Activated CD8-positive, alpha-beta memory T cell treated with anti-CD3 and anti-CD28 coated beads for 36 hours (primary cell): ENCODE measurements at regions not wholly inside any gene's neighbourhood (a gene's known extent, or its start where the extent isn't known, plus 50 kb on each side); places are given as distances from the start of the nearest gene placed in this dataset.

Experiments used
- CTCF ChIA-PET: fragments of 350-600 bp; sonication (Branson Sonifier 250); formaldehyde crosslinking; loops from one replicate; lab custom pipeline; 2021; ENCODE audit warnings: antibody characterized with exemption; lab: Charles Lee
- POLR2A ChIA-PET: fragments of 350-600 bp; sonication (Branson Sonifier 250); formaldehyde crosslinking; loops from one replicate; lab custom pipeline; 2021; ENCODE audit warnings: antibody characterized with exemption; lab: Charles Lee

DNA sequence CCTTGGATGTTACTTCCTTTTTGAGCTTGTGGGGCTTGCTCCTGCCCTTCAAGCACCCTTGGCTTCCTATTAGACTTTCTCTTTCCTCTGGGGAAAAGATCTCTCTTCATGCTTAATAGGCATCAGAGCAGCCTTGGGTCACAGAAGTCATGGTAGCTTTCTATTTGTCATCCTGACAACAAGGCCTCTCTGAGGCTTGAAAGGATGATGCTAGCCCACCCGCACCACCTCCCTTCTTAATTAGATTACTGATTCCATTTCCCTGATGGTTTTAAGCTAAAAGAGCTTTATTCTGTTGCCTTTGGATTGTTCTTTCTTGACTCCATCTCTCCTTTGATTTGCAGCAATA lies 435.5 kb upstream of the TPM1 start:
- POLR2A ChIA-PET = no interaction called here
- CTCF ChIA-PET = no interaction called here

DNA sequence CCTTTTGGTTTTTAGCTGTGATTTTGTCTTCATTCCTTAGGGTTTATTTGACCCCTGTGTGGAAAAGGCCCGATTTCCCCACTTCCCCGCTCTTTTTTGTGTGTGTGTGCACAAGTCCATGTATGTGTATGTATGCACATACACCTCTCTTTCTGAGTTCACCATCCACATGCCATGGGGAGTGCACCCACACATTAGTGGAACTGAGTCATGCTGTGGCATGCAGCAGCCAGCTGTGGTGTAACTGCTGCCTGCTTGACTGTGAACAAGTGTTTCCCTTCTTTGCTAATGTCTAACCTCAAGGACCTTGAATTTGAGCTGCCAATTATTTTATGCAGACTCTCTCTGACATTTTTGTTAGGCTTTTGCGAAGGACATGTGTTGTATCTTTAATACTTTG lies 434.9 kb upstream of the TPM1 start:
- POLR2A ChIA-PET = no interaction called here
- CTCF ChIA-PET = no interaction called here

GRCh38 chr15:62608369-62608768 lies 434.2 kb upstream of the TPM1 start:
- ChIA-PET CTCF (no interaction called here), POLR2A (no interaction called here)

DNA sequence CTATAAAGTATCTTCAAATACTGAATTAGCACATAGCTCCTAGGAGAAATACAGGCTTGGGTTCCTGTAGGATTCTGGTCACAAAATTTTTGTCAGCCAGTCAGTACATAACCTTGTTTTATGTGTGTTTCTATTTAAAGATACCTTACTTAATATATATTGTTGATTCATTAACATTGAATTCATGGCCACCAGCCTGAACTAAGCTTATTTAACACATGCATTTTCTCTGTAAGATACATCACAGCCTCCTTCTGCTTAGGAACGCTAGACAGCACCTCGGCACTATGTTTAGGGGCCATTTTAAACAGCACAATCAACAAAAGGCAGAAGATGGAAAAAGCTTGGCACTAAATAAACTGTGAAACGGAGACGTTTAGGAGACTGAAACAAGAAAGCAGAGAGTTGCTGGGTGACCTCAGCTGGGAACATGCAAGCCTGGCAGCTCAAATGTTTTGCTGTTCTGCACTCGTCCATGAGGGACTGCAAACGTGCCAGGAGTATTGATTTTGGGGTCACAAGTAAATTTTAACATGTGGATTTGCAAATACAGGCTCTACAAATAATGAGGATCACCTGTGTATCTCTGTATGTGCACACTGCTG lies 432.2 kb upstream of the TPM1 start:
- CTCF ChIA-PET = no interaction called here
- POLR2A ChIA-PET = no interaction called here

DNA sequence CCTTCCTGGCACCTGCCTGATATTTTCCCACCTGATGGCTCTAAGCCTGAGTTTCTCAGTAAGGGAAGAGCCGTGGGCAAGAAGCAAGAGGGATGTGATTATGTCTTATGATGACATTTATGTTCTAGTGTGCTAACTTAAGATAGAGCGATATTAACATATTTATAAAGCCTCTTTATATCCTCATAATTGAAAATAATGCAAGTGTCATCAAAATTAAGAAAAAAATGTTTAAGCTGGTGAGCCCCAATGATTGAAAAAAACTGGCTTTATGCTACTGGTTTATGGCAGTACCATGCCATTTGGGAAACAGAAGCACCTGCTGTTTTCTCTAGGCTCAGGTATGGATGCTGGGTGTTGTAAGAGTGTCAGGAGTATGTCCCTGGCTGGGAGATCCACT lies 431.5 kb upstream of the TPM1 start:
- ChIA-PET POLR2A (no interaction called here), CTCF (no interaction called here)

DNA sequence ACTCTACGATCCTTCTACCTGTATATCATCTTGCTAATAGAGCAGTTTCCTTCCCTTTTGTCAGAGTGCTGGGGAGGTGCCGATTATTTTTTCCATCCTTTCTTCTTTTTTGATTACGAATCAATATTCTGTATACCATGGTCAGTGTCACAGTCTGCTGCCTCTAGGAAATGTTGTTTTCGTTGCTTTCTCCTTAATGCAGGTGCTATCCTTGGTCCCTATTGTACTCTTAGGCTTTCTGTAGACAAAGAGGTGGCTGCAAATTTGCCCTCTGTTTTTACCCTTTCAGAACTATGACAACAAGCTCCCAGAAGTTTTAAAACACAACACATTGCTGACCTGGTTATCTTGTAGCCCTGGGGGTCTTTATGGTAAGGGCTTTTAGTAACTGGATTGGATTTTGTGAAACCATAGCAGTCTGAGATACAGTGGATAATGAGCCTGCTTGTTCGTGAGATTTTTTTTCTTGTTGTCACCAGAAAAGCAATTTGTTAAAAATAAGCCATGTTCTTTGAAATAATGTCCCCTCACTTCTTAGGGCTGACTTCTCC lies 430.3 kb upstream of the TPM1 start:
- ChIA-PET POLR2A (no interaction called here), CTCF (no interaction called here)

DNA sequence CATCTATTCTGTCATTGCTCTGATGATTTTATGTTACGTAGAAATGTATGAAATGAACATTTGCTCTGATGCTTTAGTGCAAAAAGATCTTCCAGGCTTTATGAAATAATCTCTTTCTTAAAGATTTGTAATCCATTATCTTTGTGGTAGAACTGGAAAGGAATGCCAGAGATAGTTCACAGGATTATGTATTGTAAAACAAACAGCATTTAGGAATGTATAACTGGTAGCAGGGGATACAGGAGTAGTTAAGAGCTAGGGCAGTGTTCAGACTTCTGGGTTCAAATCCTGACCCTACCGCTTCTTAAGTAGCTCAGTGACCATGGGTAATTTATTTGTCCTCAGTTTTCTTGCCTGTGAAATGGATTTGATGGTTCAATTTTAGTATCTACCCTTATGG lies 429.8 kb upstream of the TPM1 start:
- POLR2A ChIA-PET = no interaction called here
- CTCF ChIA-PET = no interaction called here

DNA sequence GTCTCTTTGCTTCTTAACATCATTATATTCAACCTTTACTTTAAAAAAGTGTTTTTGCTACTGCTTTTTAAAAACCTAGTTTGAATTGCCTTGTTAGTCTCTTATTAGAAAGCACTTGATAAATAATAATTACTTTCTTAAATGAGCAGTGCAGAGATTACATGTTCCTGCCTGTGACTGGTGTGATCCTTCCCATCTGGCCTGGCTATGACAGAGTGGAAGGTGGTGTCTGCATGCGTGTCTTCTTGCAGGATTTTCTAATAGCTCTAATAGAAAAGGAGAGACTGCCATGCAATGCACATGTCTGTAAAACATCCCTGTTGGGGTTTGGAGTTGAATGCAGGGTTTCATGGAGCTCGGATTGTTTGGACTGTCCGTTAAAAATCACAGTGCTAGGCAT lies 425.8 kb upstream of the TPM1 start:
- ChIA-PET POLR2A (no interaction called here), CTCF (no interaction called here)

DNA sequence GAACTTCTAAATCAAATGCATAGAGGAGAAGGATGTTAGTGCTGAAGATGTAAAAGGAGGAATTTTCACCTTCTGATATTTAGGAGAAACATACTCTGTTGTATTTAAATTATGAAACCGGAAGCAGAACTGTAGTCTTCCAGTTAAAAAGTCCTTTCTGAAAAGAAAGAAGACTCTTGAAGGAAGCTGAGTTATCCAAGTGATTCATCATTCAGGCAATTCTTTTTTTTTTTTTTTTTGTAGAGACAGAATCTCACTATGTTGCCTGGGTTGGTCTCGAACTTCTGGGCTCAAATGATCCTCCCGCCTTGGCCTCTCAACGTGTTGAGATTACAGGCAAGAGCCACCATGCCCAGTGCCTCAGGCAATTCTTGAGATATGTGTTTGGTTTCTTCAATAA lies 424.8 kb upstream of the TPM1 start:
- ChIA-PET CTCF (no interaction called here), POLR2A (no interaction called here)

- POLR2A ChIA-PET = no interaction called here
Measured at GRCh38 chr15:62618432-62618831, 424.1 kb upstream of the TPM1 start.

DNA sequence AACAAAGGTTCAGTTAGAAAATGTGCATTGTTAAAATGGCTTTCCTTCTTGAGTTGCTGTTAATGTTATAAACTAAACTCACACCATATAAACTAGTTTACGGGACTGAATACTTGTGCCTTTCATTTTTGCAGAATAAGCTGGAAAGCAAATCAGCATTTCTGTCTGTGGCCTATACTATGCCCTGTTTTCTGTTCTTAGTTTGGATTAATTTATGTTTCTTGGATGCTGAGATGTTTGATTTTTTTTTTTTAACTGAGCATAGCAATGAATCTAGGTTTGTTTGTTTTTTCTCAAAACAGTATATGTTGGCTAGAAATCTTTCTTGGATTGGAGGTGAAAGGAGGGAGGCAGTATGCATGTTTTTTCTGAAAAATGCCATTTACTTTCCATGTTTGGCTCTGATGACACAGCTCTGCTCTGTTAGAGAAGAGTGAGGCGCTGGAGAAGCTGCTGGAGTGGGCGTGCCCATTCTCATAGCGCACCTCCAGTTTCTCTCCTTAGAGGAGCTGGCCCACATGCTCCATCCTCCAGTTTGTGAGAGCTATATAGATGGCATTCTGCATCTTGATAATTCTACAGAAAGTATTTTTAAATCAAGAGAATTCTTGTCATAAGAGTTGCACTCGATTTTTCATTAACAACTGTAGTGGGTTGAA lies 423.6 kb upstream of the TPM1 start:
- ChIA-PET CTCF (no interaction called here), POLR2A (no interaction called here)

More at GRCh38 chr15:62618432-62618831, 424.1 kb upstream of the TPM1 start:
- CTCF ChIA-PET = no interaction called here

DNA sequence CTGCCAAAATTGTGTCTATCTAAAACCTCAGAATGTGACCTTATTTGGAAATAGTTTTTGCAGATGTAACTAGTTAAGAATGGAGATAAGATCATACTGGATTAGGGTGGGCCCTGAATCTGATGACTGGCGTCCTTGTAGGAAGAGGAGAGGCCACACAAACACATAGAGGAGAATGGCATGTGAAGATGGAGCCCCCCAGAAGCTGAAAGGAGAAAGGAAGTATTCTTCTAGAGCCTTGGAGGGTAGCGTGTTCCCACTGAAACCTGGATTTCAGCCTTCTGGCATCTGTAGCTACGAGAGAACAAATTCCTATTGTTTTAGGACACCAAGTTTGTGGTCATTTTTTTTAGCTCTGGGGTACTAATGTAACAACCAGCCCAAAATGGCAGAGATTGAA lies 423.0 kb upstream of the TPM1 start:
- ChIA-PET CTCF (no interaction called here), POLR2A (no interaction called here)

DNA sequence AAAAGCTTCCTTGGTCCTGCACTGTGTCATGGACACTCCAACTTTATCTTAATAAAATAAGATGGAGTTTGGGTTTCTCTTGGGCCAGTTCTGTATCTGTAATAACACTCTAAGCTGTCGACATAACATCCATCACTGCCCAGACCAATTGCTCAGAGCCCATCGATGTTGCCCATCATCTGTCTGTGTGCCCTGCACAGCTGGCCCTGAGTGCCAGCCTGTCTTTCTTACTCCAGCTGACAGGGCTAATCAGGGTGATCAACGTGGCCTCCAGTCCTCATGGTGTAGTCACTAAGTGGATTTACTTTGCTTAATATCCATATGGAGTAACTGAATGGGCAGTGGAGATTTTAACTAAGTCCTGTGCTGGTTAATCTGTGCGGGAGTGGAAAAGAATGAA lies 419.8 kb upstream of the TPM1 start:
- POLR2A ChIA-PET = no interaction called here
- CTCF ChIA-PET = no interaction called here

- ChIA-PET POLR2A (no interaction called here), CTCF (no interaction called here)
Measured at GRCh38 chr15:62624547-62625378, 417.8 kb upstream of the TPM1 start.

DNA sequence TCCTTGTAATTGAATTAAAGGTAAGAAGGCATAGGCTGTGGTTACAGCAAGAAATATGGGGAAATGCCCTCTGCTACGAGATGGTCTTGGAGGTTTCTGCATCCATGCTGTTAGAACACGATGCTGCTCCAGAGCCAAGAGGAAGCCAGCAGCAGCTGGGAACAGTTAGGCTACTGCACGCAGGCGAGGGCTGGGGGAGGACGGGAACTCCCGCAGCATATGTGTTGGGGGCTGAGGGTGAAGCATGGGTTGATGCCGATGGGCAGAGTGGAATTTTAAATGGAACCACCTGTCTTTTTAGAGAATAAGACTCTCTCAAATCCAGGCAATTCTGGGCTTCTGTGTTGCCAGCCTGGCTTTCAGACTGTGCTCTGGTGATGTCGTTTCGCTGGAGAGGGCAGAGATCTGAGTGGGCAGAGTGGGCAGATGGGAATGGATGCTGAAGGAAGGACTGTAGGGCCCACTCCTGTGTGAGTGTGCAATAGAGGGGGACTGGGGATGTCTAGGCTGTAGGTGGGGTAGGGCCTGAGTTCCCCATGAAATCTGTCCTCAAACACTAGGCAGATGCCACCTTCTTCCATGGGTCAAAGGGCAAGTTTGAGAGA lies 417.0 kb upstream of the TPM1 start:
- ChIA-PET POLR2A (no interaction called here), CTCF (no interaction called here)

DNA sequence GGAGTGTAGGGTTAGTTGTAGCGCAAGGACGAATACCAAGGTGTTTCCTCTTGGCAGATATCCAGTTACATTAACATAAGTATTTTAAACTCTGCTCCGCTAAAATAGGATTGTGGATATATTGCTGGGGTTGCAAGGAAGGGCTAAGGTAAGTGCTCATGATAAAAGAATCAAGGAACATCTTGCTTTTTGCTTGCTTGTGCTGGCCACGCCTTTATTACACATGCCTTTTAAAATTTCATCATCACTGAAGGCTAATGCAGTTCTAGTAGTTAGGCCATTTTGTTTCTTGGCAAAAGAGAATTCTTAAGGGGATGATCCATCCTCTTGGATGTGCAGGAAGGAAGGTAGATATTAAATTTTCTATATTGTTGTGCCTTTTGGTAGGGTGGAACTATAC lies 415.6 kb upstream of the TPM1 start:
- ChIA-PET POLR2A (no interaction called here), CTCF (no interaction called here)

DNA sequence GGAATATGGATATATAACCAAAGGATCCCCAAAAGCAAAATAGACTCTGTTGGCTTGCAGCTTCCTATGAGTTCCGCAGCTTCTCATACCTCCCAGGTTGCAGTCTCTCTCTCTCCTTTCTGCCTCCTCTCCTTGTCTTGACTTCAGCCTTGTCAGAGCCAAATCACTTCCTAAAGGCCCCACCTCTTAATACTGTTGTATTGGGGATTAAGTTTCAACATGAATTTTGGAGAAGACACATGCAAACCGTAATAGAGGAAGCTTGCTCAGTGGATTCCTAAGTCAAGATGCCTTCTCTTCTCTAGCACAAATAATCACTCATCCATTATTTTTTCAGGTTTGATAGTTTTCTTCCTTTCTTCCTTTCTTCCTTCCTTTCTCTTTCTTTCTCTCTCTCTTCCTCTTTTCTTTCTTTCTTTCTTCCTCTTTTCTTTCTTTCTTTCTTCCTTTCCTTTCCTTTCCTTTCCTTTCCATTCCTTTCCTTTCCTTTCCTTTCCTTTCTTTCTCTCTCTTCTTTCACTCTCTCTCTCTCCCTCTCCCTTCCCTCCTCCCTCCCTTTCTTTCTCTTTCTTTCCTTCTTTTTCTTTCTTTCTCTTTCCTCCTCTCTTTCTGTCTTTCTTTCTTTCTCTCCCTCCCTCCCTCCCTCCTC lies 411.3 kb upstream of the TPM1 start:
- ChIA-PET POLR2A (no interaction called here), CTCF (no interaction called here)

GRCh38 chr15:62636823-62637573 lies 405.5 kb upstream of the TPM1 start:
- POLR2A ChIA-PET = no interaction called here
- CTCF ChIA-PET = interaction anchor here (0.6 kb wide), 1 partner anchor 35 kb away, joined by 3 read pairs; no protein-coding TSS in a partner anchor

DNA sequence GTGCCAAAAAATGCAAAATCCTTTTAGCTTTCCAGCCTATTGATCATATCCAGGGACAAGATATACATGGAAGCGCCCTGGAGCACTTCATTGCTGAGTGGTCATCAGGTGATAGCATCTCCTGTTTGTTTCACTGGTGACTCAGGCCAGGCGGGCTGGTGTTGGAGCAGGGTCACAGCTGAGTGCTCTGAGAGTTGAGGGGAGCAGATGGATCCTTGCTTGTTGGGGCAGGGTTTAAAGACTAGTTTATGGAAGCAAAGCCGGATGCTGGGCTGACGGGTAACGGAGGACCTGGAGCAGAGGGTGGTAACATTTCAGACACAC lies 405.0 kb upstream of the TPM1 start:
- CTCF ChIA-PET = no interaction called here
- POLR2A ChIA-PET = no interaction called here
